OCI-LY1 (cell line): ENCODE measurements at regions not wholly inside any gene's neighbourhood (a gene's known extent, or its start where the extent isn't known, plus 50 kb on each side); places are given as distances from the start of the nearest gene placed in this dataset.

ENCODE experiments used
- CTCF ChIP-seq: fragments of 200-600 bp; sonication (generic), shearing (Covaris generic); IDR thresholded peaks from 2 replicates; pipeline ENCODE4 v1.5.1; 2017; ENCODE audit warnings: mild to moderate bottlenecking, antibody characterized with exemption, low read length, moderate library complexity, mixed read lengths
- EZH2 ChIP-seq: fragments of 200-600 bp; sonication (generic), shearing (Covaris generic); IDR thresholded peaks from 2 replicates; pipeline ENCODE4 v1.8.0; 2017; ENCODE audit warnings: borderline replicate concordance, mixed run types, mild to moderate bottlenecking, antibody characterized with exemption, low read length, moderate library complexity, mixed read lengths

DNA sequence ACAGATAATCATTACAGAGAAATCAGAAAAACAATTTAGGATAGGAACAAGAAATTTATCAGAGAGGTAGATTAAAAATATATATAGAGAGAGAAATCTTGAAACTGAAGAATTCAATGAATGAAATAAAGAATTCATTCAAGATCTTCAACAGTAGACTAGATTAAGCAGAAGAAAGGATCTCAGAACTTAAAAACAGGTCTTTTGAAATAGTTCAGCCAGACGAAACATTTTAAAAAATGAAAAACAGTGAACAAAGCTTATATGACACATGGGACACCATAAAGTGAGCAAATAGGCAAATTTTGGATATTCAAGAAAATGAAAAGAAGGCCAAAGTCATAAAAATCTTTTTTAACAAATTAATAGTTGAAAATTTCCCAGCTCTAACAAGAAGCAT is 138.8 kb downstream of the CASP12 start:
- TF ChIP-seq CTCF: no peak
- TF ChIP-seq EZH2: no peak
